Caco-2 (cell line): ENCODE measurements at regions not wholly inside any gene's neighbourhood (a gene's known extent, or its start where the extent isn't known, plus 50 kb on each side); places are given as distances from the start of the nearest gene placed in this dataset.

Source experiments
- BruUV-seq: library from RNA; stranded (reverse); fragments of 400-500 nt; replicated peaks from 2 replicates; lab custom pipeline; 2021; lab: Mats Ljungman, UMichigan
- CTCF ChIA-PET: fragments of 300-600 bp; sonication (Branson Sonifier 250); formaldehyde crosslinking; loops from one replicate; lab custom pipeline; 2022; ENCODE audit warnings: antibody characterized with exemption; lab: Charles Lee
- POLR2A ChIA-PET: fragments of 300-600 bp; sonication (Branson Sonifier 250); formaldehyde crosslinking; loops from one replicate; lab custom pipeline; 2022; ENCODE audit warnings: antibody characterized with exemption; lab: Charles Lee
- DNase-seq, 2 experiments: peaks; one replicate each; pipeline versions ENCODE4 v3.0.0 to v3.0.0-alpha.2; 2020 to 2022
- H3K27me3 ChIP-seq: replicated peaks from 2 replicates; pipeline ENCODE4 v1.6.0; 2011; ENCODE audit warnings: low read length; ENCODE audit not compliant: control insufficient read depth, insufficient read depth
- H3K36me3 ChIP-seq: 2 replicates; pipeline ENCODE4 v1.5.1; 2011; ENCODE audit warnings: low read length; ENCODE audit not compliant: control insufficient read depth, insufficient read depth
- H3K4me1 ChIP-seq: fragments of 250-450 bp; sonication (Bioruptor Pico); 2 replicates; pipeline ENCODE4 v1.5.1; 2020; ENCODE audit warnings: mild to moderate bottlenecking
- H3K4me3 ChIP-seq: 2 replicates; pipeline ENCODE4 v1.5.1; 2011; ENCODE audit warnings: low read depth, mild to moderate bottlenecking, control low read depth, low read length
- H3K9me3 ChIP-seq: fragments of 250-450 bp; sonication (Bioruptor Pico); 2 replicates; pipeline ENCODE4 v1.5.1; 2020; ENCODE audit warnings: mild to moderate bottlenecking, moderate library complexity
- H3K27ac Mint-ChIP-seq: one replicate; pipeline ENCODE4 v1.8.0; 2022; ENCODE audit warnings: mixed read lengths; ENCODE audit not compliant: unreplicated experiment
- H3K27me3 Mint-ChIP-seq: one replicate; pipeline ENCODE4 v1.8.0; 2022; ENCODE audit warnings: mixed read lengths; ENCODE audit not compliant: insufficient read depth, unreplicated experiment
- H3K36me3 Mint-ChIP-seq: one replicate; pipeline ENCODE4 v1.8.0; 2022; ENCODE audit warnings: mild to moderate bottlenecking, mixed read lengths; ENCODE audit not compliant: insufficient read depth, unreplicated experiment
- H3K4me1 Mint-ChIP-seq: one replicate; pipeline ENCODE4 v1.8.0; 2022; ENCODE audit warnings: low read depth, mixed read lengths; ENCODE audit not compliant: unreplicated experiment
- H3K4me3 Mint-ChIP-seq: one replicate; pipeline ENCODE4 v1.8.0; 2022; ENCODE audit warnings: mild to moderate bottlenecking, moderate library complexity, mixed read lengths; ENCODE audit not compliant: unreplicated experiment
- H3K9me3 Mint-ChIP-seq: one replicate; pipeline ENCODE4 v1.8.0; 2022; ENCODE audit warnings: mixed read lengths; ENCODE audit not compliant: unreplicated experiment
- CTCF ChIP-seq, 2 experiments: fragments of 200-600 bp in 1 of 2; IDR thresholded peaks; 1 replicate in 1 of 2; 2 replicates in 1 of 2; pipeline versions ENCODE4 v1.5.1 to v1.8.0; 2011 to 2022; ENCODE audit warnings: antibody characterized with exemption in 1 of 2, control low read depth in 1 of 2, inconsistent platforms in 1 of 2, low read depth in 1 of 2, low read length in 1 of 2, mild to moderate bottlenecking in 1 of 2, moderate library complexity in 1 of 2; ENCODE audit not compliant: insufficient read depth in 1 of 2, severe bottlenecking in 1 of 2, unreplicated experiment in 1 of 2
- intact Hi-C: fragments of 100-400 bp; cut with micrococcal nuclease; formaldehyde crosslinking; loops from one replicate; pipeline ENCODE4 v1.10.0; 2022; ENCODE audit not compliant: unreplicated experiment

- Mint-ChIP-seq H3K4me1 (no peaks in the 10 kb centered on the region), H3K36me3 (no peaks in the 10 kb centered on the region), H3K27ac (no peak overlapping the region), H3K4me3 (no peak overlapping the region), H3K27me3 (peaks cover 22% of the 10 kb centered on the region), H3K9me3 (no peaks in the 10 kb centered on the region)
- Histone ChIP-seq H3K36me3 (no peaks in the 10 kb centered on the region), H3K27me3 (no peaks in the 10 kb centered on the region), H3K4me3 (no peak overlapping the region), H3K9me3 (no peaks in the 10 kb centered on the region), H3K4me1 (no peaks in the 10 kb centered on the region)
- no peak for DNase-seq
- intact Hi-C loops: no loop called here
- CTCF ChIA-PET: no interaction called here
- TF ChIP-seq CTCF (IDR thresholded peaks at IDR 0.05; ENCODE audit: insufficient read depth in 1 of 2, low read depth in 1 of 2, low read length in 1 of 2, severe bottlenecking in 1 of 2, unreplicated experiment in 1 of 2): no peak
- no TSS peak for BruUV-seq
- POLR2A ChIA-PET: no interaction called here
Observed at GRCh38 chr20:60437418-60437817, 479.2 kb downstream of the CDH26 start.

- Mint-ChIP-seq H3K27ac (no peak overlapping the region), H3K9me3 (no peaks in the 10 kb centered on the region), H3K4me1 (no peaks in the 10 kb centered on the region), H3K36me3 (no peaks in the 10 kb centered on the region), H3K27me3 (peaks cover 39% of the 10 kb centered on the region), H3K4me3 (no peak overlapping the region)
- no peaks in the 10 kb centered on the region for H3K27me3 ChIP-seq
- POLR2A ChIA-PET: interaction anchor here (0.6 kb wide), 1 partner anchor 847 kb away, joined by 3 read pairs; no protein-coding TSS in a partner anchor
- H3K9me3 ChIP-seq: no peaks in the 10 kb centered on the region
- H3K4me3 ChIP-seq: no peak overlapping the region
- CTCF ChIA-PET: no interaction called here
- no peak for TF ChIP-seq CTCF (IDR thresholded peaks at IDR 0.05; ENCODE audit: insufficient read depth in 1 of 2, low read depth in 1 of 2, low read length in 1 of 2, severe bottlenecking in 1 of 2, unreplicated experiment in 1 of 2)
- intact Hi-C loops: no loop called here
- BruUV-seq: no TSS peak
- no peaks in the 10 kb centered on the region for H3K36me3 ChIP-seq
- DNase-seq: no peak
- no peaks in the 10 kb centered on the region for H3K4me1 ChIP-seq
Observed at GRCh38 chr20:60446267-60447111, 488.3 kb downstream of the CDH26 start.

GRCh38 chr20:60447703-60448102 is 489.5 kb downstream of the CDH26 start:
- no peaks in the 10 kb centered on the region for H3K9me3 Mint-ChIP-seq
- intact Hi-C loops: no loop called here
- peaks cover 40% of the 10 kb centered on the region for H3K27me3 Mint-ChIP-seq
- no peak overlapping the region for H3K4me3 Mint-ChIP-seq
- Histone ChIP-seq H3K9me3 (no peaks in the 10 kb centered on the region), H3K36me3 (no peaks in the 10 kb centered on the region), H3K4me3 (no peak overlapping the region), H3K4me1 (no peaks in the 10 kb centered on the region), H3K27me3 (no peaks in the 10 kb centered on the region)
- CTCF ChIA-PET: no interaction called here
- no peak for DNase-seq
- no peaks in the 10 kb centered on the region for H3K36me3 Mint-ChIP-seq
- TF ChIP-seq CTCF (IDR thresholded peaks at IDR 0.05; ENCODE audit: insufficient read depth in 1 of 2, low read depth in 1 of 2, low read length in 1 of 2, severe bottlenecking in 1 of 2, unreplicated experiment in 1 of 2): no peak
- BruUV-seq: no TSS peak
- POLR2A ChIA-PET: no interaction called here
- no peaks in the 10 kb centered on the region for H3K4me1 Mint-ChIP-seq
- H3K27ac Mint-ChIP-seq: no peak overlapping the region
